NCI-H146 treated with DMSO at 0.1 percent for 48 hours (cell line): ENCODE measurements at regions not wholly inside any gene's neighbourhood (a gene's known extent, or its start where the extent isn't known, plus 50 kb on each side); places are given as distances from the start of the nearest gene placed in this dataset.
A peak's percentile ranks its signal among the peaks of the same experiment; 100 is the strongest.
"Not testable (repeated sequence)": the region's sequence is repeated elsewhere in the genome, so short reads cannot be mapped to it uniquely, and the experiment has no call there.

Source experiments
- DNase-seq: peaks from one replicate; lab custom pipeline; 2025; ENCODE audit not compliant: unreplicated experiment; lab: John Stamatoyannopoulos, UW

GRCh38 chr2:8252997-8253694, 428.7 kb upstream of the ID2 start:
- DNase-seq: peak; percentile 35

- DNase-seq: no peak
Observed at GRCh38 chr2:8253781-8254180, 428.1 kb upstream of the ID2 start.

- not testable (repeated sequence) for DNase-seq
Observed at GRCh38 chr2:8254214-8254613, 427.6 kb upstream of the ID2 start.

- no peak for DNase-seq
Observed at GRCh38 chr2:8254791-8255447, 426.9 kb upstream of the ID2 start.

- no peak for DNase-seq
Observed at GRCh38 chr2:8255448-8255800, 426.4 kb upstream of the ID2 start.

GRCh38 chr2:8256905-8257304, 425.0 kb upstream of the ID2 start:
- DNase-seq: no peak

- no peak for DNase-seq
Observed at GRCh38 chr2:8257502-8257901, 424.4 kb upstream of the ID2 start.

- no peak for DNase-seq
Observed at GRCh38 chr2:8258406-8258805, 423.4 kb upstream of the ID2 start.

GRCh38 chr2:8259106-8259840, 422.6 kb upstream of the ID2 start:
- DNase-seq: no peak

- no peak for DNase-seq
Observed at GRCh38 chr2:8259841-8260178, 422.0 kb upstream of the ID2 start.

- DNase-seq: no peak
Observed at GRCh38 chr2:8260213-8260612, 421.6 kb upstream of the ID2 start.

- DNase-seq: peak; percentile 28
Observed at GRCh38 chr2:8263901-8264300, 418.0 kb upstream of the ID2 start.

GRCh38 chr2:8264981-8265380, 416.9 kb upstream of the ID2 start:
- no peak for DNase-seq

GRCh38 chr2:8265476-8266226, 416.2 kb upstream of the ID2 start:
- no peak for DNase-seq

- DNase-seq: no peak
Observed at GRCh38 chr2:8266563-8266962, 415.3 kb upstream of the ID2 start.

- DNase-seq: no peak
Observed at GRCh38 chr2:8267048-8267447, 414.8 kb upstream of the ID2 start.

GRCh38 chr2:8267721-8268120, 414.1 kb upstream of the ID2 start:
- no peak for DNase-seq

- DNase-seq: no peak
Observed at GRCh38 chr2:8268172-8268783, 413.6 kb upstream of the ID2 start.

- no peak for DNase-seq
Observed at GRCh38 chr2:8270699-8271098, 411.2 kb upstream of the ID2 start.

GRCh38 chr2:8271461-8271860, 410.4 kb upstream of the ID2 start:
- DNase-seq: no peak

GRCh38 chr2:8276026-8276425, 405.8 kb upstream of the ID2 start:
- no peak for DNase-seq
